Rectal smooth muscle tissue (tissue), 1 donor: ENCODE measurements at regions not wholly inside any gene's neighbourhood (a gene's known extent, or its start where the extent isn't known, plus 50 kb on each side); places are given as distances from the start of the nearest gene placed in this dataset.
"Not testable (repeated sequence)": the region's sequence is repeated elsewhere in the genome, so short reads cannot be mapped to it uniquely, and the experiment has no call there.

Source experiments
- H3K27ac ChIP-seq: one replicate; pipeline ENCODE4 v1.7.0; 2013; ENCODE audit warnings: low read depth, low read length, inconsistent platforms
- H3K27me3 ChIP-seq: one replicate; pipeline ENCODE4 v1.7.0; 2013; ENCODE audit warnings: low read length; ENCODE audit not compliant: control insufficient read depth, insufficient read depth
- H3K36me3 ChIP-seq: one replicate; pipeline ENCODE4 v1.7.0; 2013; ENCODE audit warnings: low read length; ENCODE audit not compliant: control insufficient read depth, insufficient read depth
- H3K4me1 ChIP-seq: one replicate; pipeline ENCODE4 v1.7.0; 2013; ENCODE audit warnings: low read length; ENCODE audit not compliant: control insufficient read depth, insufficient read depth
- H3K4me3 ChIP-seq: one replicate; pipeline ENCODE4 v1.7.0; 2013; ENCODE audit warnings: low read length
- H3K9ac ChIP-seq: one replicate; pipeline ENCODE4 v1.7.0; 2013; ENCODE audit warnings: low read length

GRCh38 chr15:31214864-31215489 lies 111.7 kb upstream of the KLF13 start:
- H3K27me3 ChIP-seq: no peaks in the 10 kb centered on the region
- no peaks in the 10 kb centered on the region for H3K36me3 ChIP-seq
- H3K4me3 ChIP-seq: peak overlapping the region; percentile 13
- H3K27ac ChIP-seq: peak overlapping the region; percentile 88
- peaks cover 10% of the 10 kb centered on the region for H3K4me1 ChIP-seq
- H3K9ac ChIP-seq: peak overlapping the region; percentile 28

- H3K27me3 ChIP-seq: no peaks in the 10 kb centered on the region
- H3K36me3 ChIP-seq: no peaks in the 10 kb centered on the region
- H3K27ac ChIP-seq: peak overlapping the region; percentile 88
- H3K4me1 ChIP-seq: peaks cover 10% of the 10 kb centered on the region
- peak overlapping the region; percentile 53 for H3K9ac ChIP-seq
- H3K4me3 ChIP-seq: peak overlapping the region; percentile 64
Observed at GRCh38 chr15:31215490-31216214, 111.0 kb upstream of the KLF13 start.

GRCh38 chr15:31216215-31216911 lies 110.3 kb upstream of the KLF13 start:
- Histone ChIP-seq H3K27me3 (no peaks in the 10 kb centered on the region), H3K27ac (peak overlapping the region; percentile 88), H3K9ac (peak overlapping the region; percentile 35), H3K36me3 (no peaks in the 10 kb centered on the region), H3K4me3 (peak overlapping the region; percentile 38), H3K4me1 (peaks cover 10% of the 10 kb centered on the region)

DNA sequence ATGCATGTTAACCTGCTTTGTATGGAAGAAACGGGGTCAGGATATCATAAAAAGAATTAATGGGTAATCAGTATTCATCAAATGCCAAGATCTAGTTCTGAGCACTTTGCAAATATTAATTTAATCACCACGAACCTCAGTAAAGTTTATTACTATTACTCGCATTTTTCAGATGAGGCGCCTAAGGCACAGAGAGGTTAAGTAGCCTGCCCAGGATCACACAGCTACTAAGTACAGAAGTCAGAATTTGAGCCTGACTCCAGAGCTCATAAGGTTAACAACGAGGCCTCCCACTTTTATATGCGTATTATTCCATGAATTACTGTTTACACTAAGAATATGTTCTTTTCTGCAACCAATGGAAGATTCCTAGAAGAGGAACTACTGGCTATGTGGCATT lies 109.6 kb upstream of the KLF13 start:
- Histone ChIP-seq H3K9ac (no peak overlapping the region), H3K36me3 (no peaks in the 10 kb centered on the region), H3K4me1 (peaks cover 10% of the 10 kb centered on the region), H3K27ac (peak overlapping the region; percentile 88), H3K27me3 (no peaks in the 10 kb centered on the region), H3K4me3 (no peak overlapping the region)

GRCh38 chr15:31217566-31218270 lies 108.9 kb upstream of the KLF13 start:
- Histone ChIP-seq H3K27ac (no peak overlapping the region), H3K4me1 (peaks cover 10% of the 10 kb centered on the region), H3K36me3 (no peaks in the 10 kb centered on the region), H3K27me3 (no peaks in the 10 kb centered on the region), H3K9ac (no peak overlapping the region), H3K4me3 (no peak overlapping the region)

- Histone ChIP-seq H3K27ac (no peak overlapping the region), H3K4me3 (no peak overlapping the region), H3K36me3 (no peaks in the 10 kb centered on the region), H3K4me1 (peaks cover 10% of the 10 kb centered on the region), H3K9ac (no peak overlapping the region), H3K27me3 (no peaks in the 10 kb centered on the region)
Observed at GRCh38 chr15:31219221-31219620, 107.4 kb upstream of the KLF13 start.

DNA sequence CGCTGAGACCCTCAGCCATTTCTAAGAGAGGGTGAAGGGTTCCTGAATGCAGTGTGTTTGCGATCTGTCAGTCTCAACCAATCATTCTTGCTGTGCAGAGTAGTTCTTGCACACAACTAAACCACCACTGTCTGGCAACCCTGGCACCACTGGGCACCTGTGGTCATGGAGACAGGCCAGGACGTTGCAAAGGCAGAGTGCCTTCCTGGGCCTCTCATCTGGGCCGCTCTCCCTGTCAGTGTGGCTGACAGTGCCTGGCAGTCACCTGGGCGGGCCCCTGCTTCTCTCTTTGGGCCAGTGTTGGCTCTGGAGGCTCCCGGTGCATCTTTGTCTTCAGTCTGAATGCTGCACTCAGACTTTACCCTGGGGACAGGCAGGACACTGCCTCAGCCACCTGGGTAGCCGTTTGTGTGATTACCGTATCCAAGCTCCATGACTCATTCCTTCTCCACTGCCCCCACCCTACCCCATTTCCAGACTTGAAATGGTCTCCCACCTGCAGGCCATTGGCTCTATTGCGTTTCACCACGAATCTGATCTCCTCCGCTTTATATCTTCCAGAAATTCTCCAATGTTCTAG lies 104.6 kb upstream of the KLF13 start:
- no peaks in the 10 kb centered on the region for H3K27me3 ChIP-seq
- no peaks in the 10 kb centered on the region for H3K36me3 ChIP-seq
- no peaks in the 10 kb centered on the region for H3K4me1 ChIP-seq
- no peak overlapping the region for H3K4me3 ChIP-seq
- no peak overlapping the region for H3K9ac ChIP-seq
- no peak overlapping the region for H3K27ac ChIP-seq

GRCh38 chr15:31222773-31223341 lies 103.8 kb upstream of the KLF13 start:
- H3K27ac ChIP-seq: no peak overlapping the region
- no peaks in the 10 kb centered on the region for H3K27me3 ChIP-seq
- H3K4me1 ChIP-seq: no peaks in the 10 kb centered on the region
- H3K4me3 ChIP-seq: no peak overlapping the region
- no peaks in the 10 kb centered on the region for H3K36me3 ChIP-seq
- H3K9ac ChIP-seq: no peak overlapping the region

- Histone ChIP-seq H3K9ac (no peak overlapping the region), H3K4me1 (no peaks in the 10 kb centered on the region), H3K36me3 (no peaks in the 10 kb centered on the region), H3K27me3 (no peaks in the 10 kb centered on the region), H3K27ac (no peak overlapping the region), H3K4me3 (no peak overlapping the region)
Observed at GRCh38 chr15:31223478-31224350, 102.9 kb upstream of the KLF13 start.

- H3K4me3 ChIP-seq, H3K27ac ChIP-seq, H3K4me1 ChIP-seq, H3K27me3 ChIP-seq, H3K36me3 ChIP-seq, H3K9ac ChIP-seq: not testable (repeated sequence)
Observed at GRCh38 chr15:31224661-31225060, 102.0 kb upstream of the KLF13 start.

DNA sequence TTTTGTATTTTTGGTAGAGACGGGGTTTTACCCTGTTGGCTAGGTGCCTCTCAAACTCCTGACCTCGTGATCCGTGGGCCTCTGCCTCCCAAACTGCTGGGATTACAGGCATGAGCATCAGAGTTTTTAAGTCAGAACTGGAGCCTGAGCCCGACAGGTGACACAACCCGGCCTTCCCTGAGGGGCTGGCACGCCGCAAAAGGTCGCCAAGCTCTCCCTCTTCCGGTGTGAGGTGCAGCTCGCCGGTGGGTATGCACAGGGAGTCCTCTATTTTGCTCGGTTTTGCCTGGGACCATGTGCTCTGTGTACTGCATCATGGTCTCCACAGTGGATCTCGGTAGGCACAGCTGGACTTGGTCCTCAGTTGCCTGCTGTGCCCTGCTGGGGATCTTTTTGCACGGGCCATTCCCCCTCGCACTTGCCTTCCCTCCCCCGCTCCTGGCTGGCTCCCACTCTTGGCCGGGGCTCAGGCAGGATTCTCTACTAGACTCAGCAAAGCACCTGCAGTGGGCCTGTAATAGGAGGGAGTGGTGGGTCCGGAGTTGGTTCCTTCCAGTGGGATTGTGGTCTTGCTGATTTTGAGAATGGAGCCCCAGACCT lies 101.2 kb upstream of the KLF13 start:
- Histone ChIP-seq H3K4me3 (no peak overlapping the region), H3K27me3 (no peaks in the 10 kb centered on the region), H3K27ac (no peak overlapping the region), H3K4me1 (no peaks in the 10 kb centered on the region), H3K36me3 (no peaks in the 10 kb centered on the region), H3K9ac (no peak overlapping the region)
